Trophoblast cell (in vitro differentiated cells and primary cell): ENCODE measurements at regions not wholly inside any gene's neighbourhood (a gene's known extent, or its start where the extent isn't known, plus 50 kb on each side); places are given as distances from the start of the nearest gene placed in this dataset.

Source experiments
- DNase-seq, 2 donors: peaks; one replicate each; pipeline ENCODE4 v3.0.0-alpha.2; 2016
- H2AFZ ChIP-seq: 2 replicates; pipeline ENCODE4 v1.6.1; 2013; ENCODE audit warnings: low read length, moderate library complexity, mild to moderate bottlenecking; ENCODE audit not compliant: insufficient read depth, poor library complexity
- H2AK5ac ChIP-seq: 2 replicates; pipeline ENCODE4 v1.6.1; 2013; ENCODE audit warnings: mild to moderate bottlenecking, low read length
- H2BK120ac ChIP-seq: 2 replicates; pipeline ENCODE4 v1.6.1; 2013; ENCODE audit warnings: low read length, mild to moderate bottlenecking, moderate library complexity; ENCODE audit not compliant: insufficient read depth, poor library complexity
- H2BK12ac ChIP-seq: 2 replicates; pipeline ENCODE4 v1.6.1; 2013; ENCODE audit warnings: mild to moderate bottlenecking, low read length, moderate library complexity
- H2BK5ac ChIP-seq: 2 replicates; pipeline ENCODE4 v1.6.1; 2013; ENCODE audit warnings: low read length, low read depth, moderate library complexity, mild to moderate bottlenecking; ENCODE audit not compliant: poor library complexity
- H3K14ac ChIP-seq: 2 replicates; pipeline ENCODE4 v1.6.1; 2013; ENCODE audit warnings: mild to moderate bottlenecking, low read length
- H3K18ac ChIP-seq: 2 replicates; pipeline ENCODE4 v1.6.1; 2013; ENCODE audit warnings: mild to moderate bottlenecking, low read length
- H3K23ac ChIP-seq: 2 replicates; pipeline ENCODE4 v1.6.1; 2013; ENCODE audit warnings: low read length
- H3K27ac ChIP-seq: 2 replicates; pipeline ENCODE4 v1.5.1; 2013; ENCODE audit warnings: low read depth, mild to moderate bottlenecking, inconsistent platforms, low read length, moderate library complexity
- H3K27me3 ChIP-seq: 2 replicates; pipeline ENCODE4 v1.6.1; 2013; ENCODE audit warnings: inconsistent platforms, mild to moderate bottlenecking, low read length, moderate library complexity; ENCODE audit not compliant: insufficient read depth
- H3K36me3 ChIP-seq, 2 experiments: 1 replicate in 1 of 2; 2 replicates in 1 of 2; pipeline ENCODE4 v1.6.1; 2013; ENCODE audit warnings: low read length in 2 of 2, mild to moderate bottlenecking in 2 of 2, moderate library complexity in 1 of 2; ENCODE audit not compliant: insufficient read depth in 2 of 2, control insufficient read depth in 1 of 2
- H3K4ac ChIP-seq: 2 replicates; pipeline ENCODE4 v1.6.1; 2013; ENCODE audit warnings: low read depth, mild to moderate bottlenecking, low read length, moderate library complexity
- H3K4me1 ChIP-seq, 2 experiments: 1 replicate in 1 of 2; 2 replicates in 1 of 2; pipeline ENCODE4 v1.6.1; 2013; ENCODE audit warnings: low read length in 2 of 2, mild to moderate bottlenecking in 2 of 2, moderate library complexity in 1 of 2; ENCODE audit not compliant: insufficient read depth in 2 of 2, control insufficient read depth in 1 of 2
- H3K4me2 ChIP-seq: 2 replicates; pipeline ENCODE4 v1.6.1; 2013; ENCODE audit warnings: inconsistent platforms, mild to moderate bottlenecking, low read length, moderate library complexity
- H3K4me3 ChIP-seq: 2 replicates; pipeline ENCODE4 v1.5.1; 2013; ENCODE audit warnings: mild to moderate bottlenecking, low read depth, low read length, inconsistent platforms
- H3K79me1 ChIP-seq: one replicate; pipeline ENCODE4 v1.6.1; 2013; ENCODE audit warnings: low read length
- H3K79me2 ChIP-seq: 2 replicates; pipeline ENCODE4 v1.6.1; 2013; ENCODE audit warnings: low read length, mild to moderate bottlenecking; ENCODE audit not compliant: control insufficient read depth, insufficient read depth, poor library complexity
- H3K9ac ChIP-seq: 2 replicates; pipeline ENCODE4 v1.6.1; 2013; ENCODE audit warnings: mild to moderate bottlenecking, low read length
- H3K9me3 ChIP-seq: 2 replicates; pipeline ENCODE4 v1.6.1; 2013; ENCODE audit warnings: low read depth, mild to moderate bottlenecking, control low read depth, inconsistent platforms, low read length; ENCODE audit not compliant: insufficient read depth
- H4K12ac ChIP-seq: 2 replicates; pipeline ENCODE4 v1.6.1; 2013; ENCODE audit warnings: low read depth, mild to moderate bottlenecking, low read length, moderate library complexity
- H4K8ac ChIP-seq: 2 replicates; pipeline ENCODE4 v1.6.1; 2013; ENCODE audit warnings: low read depth, mild to moderate bottlenecking, low read length, moderate library complexity
- H4K91ac ChIP-seq: one replicate; pipeline ENCODE4 v1.6.1; 2013; ENCODE audit warnings: low read depth, mild to moderate bottlenecking, low read length, moderate library complexity
- WGBS: extraction: QIAGEN DNeasy Blood & Tissue Kit; methylation state at CpG from one replicate; pipeline ENCODE4 v1.1.7; 2013; ENCODE audit warnings: missing lambda C conversion rate; ENCODE audit not compliant: insufficient read length, insufficient coverage; ENCODE audit errors: extremely low coverage; 5-methylcytosine and 5-hydroxymethylcytosine counted together

DNA sequence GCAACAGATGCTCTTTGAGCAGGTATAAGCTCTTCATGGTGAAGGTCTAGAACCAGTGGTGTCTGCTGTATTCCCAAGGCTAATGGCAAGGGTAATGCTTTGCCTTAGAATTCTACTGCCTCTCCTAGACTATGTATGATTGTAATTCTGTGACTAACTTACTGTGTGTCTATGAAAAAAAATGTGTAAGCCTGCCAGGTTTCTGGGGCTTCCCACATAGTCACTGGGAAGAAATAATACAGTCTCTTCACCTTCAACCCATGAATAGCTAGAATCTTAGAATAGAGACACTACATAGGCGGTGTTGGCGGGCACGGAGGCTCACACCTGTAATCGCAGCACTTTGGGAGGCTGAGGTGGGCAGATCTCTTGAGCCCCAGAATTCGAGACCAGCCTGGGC, 84.1 kb downstream of the C11orf91 start:
- Histone ChIP-seq H3K9me3 (no peaks in the 10 kb centered on the region), H3K23ac (no peak overlapping the region), H3K36me3 (no peaks in the 10 kb centered on the region), H3K4me3 (no peak overlapping the region), H3K9ac (no peak overlapping the region), H3K27ac (no peak overlapping the region), H4K12ac (no peak overlapping the region), H2BK12ac (no peak overlapping the region), H4K91ac (no peak overlapping the region), H3K4ac (no peak overlapping the region), H3K27me3 (no peaks in the 10 kb centered on the region), H2BK5ac (no peak overlapping the region), H3K79me1 (peaks cover 1% of the 10 kb centered on the region), H3K4me1 (no peaks in the 10 kb centered on the region), H3K14ac (no peak overlapping the region), H2AFZ (no peak overlapping the region), H3K18ac (no peak overlapping the region), H3K79me2 (no peaks in the 10 kb centered on the region), H3K4me2 (no peak overlapping the region), H2BK120ac (no peak overlapping the region), H2AK5ac (no peak overlapping the region), H4K8ac (no peak overlapping the region)
- WGBS, result no CpG with 5 or more reads among the region's 5 CpGs
- DNase-seq, result no peak

DNA sequence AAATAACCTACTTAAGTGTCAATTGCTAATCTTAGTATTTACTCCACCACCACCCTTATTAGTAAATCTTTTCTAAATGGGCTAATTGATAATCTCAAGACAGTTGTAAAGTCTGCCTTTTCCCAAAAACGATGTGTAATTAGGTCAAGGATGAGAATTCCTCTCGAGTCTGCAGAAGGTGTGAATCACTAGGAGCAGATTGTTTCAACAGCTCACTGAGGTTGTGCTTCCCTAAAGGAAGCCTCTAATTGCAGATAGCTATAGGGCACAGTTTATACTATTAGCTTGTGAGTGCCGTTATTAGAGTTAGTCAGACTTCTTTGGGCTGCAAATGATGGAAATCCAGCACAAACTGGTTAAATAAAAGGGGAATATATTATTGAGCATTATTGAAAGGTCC, 84.9 kb downstream of the C11orf91 start:
- Histone ChIP-seq H3K23ac (no peak overlapping the region), H3K9ac (no peak overlapping the region), H4K8ac (no peak overlapping the region), H3K9me3 (no peaks in the 10 kb centered on the region), H2AFZ (no peak overlapping the region), H3K27ac (no peak overlapping the region), H3K4me1 (no peaks in the 10 kb centered on the region), H3K27me3 (no peaks in the 10 kb centered on the region), H4K91ac (no peak overlapping the region), H3K14ac (no peak overlapping the region), H2AK5ac (no peak overlapping the region), H2BK12ac (no peak overlapping the region), H3K79me2 (no peaks in the 10 kb centered on the region), H3K4me2 (no peak overlapping the region), H2BK120ac (no peak overlapping the region), H3K79me1 (peaks cover 1% of the 10 kb centered on the region), H3K4me3 (no peak overlapping the region), H3K36me3 (no peaks in the 10 kb centered on the region), H4K12ac (no peak overlapping the region), H3K18ac (no peak overlapping the region), H3K4ac (no peak overlapping the region), H2BK5ac (no peak overlapping the region)
- WGBS, result no CpG with 5 or more reads among the region's 3 CpGs
- DNase-seq, result peak in 1 of 2 donors; percentile 60

DNA sequence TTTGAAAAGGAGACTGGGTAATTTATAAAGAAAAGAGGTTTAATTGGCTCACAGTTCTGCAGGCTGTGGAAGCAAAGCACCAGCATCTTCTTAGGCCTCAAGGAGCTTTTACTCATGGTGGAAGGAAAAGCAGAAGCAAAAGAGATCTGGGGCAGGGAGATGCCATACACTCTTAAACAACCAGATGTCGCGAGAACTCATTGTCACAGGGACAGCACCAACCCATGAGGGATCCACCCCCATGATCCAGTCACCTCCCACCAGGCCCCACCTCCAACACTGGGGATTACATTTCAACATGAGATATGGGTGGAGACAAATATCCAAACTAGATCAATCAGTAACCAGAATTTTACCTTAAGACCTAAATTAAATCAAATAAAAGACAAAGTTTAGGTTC, 87.2 kb downstream of the C11orf91 start:
- Histone ChIP-seq H2BK12ac (no peak overlapping the region), H3K14ac (no peak overlapping the region), H2AK5ac (no peak overlapping the region), H3K36me3 (no peaks in the 10 kb centered on the region), H3K27me3 (no peaks in the 10 kb centered on the region), H2BK5ac (no peak overlapping the region), H4K12ac (no peak overlapping the region), H3K9ac (no peak overlapping the region), H3K4me1 (no peaks in the 10 kb centered on the region), H3K18ac (no peak overlapping the region), H3K4ac (no peak overlapping the region), H3K79me2 (no peaks in the 10 kb centered on the region), H3K79me1 (no peaks in the 10 kb centered on the region), H4K91ac (no peak overlapping the region), H3K27ac (no peak overlapping the region), H3K4me3 (no peak overlapping the region), H3K23ac (no peak overlapping the region), H3K4me2 (no peak overlapping the region), H2BK120ac (no peak overlapping the region), H2AFZ (no peak overlapping the region), H4K8ac (no peak overlapping the region), H3K9me3 (no peaks in the 10 kb centered on the region)
- no CpG with 5 or more reads among the region's 2 CpGs for WGBS
- no peak for DNase-seq

DNA sequence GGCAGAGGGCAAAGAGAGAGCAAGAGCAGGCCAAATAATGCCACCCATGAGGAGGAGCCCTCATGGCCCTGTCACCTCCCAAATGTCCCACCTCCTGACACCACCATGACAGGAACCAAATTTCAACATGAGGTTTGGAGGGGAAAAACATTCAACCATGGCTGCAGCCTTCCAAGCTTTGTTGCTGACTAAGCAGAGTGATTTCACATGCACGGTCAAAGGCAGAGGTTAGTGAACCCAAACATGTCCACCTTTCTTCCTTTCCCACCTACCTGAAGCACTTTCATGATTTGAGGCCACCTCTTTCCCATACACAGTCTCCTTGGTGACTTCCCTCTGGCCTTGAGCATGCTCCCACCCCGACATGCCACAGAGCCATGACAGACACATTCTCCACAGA, 89.7 kb downstream of the C11orf91 start:
- Histone ChIP-seq H3K79me1 (no peaks in the 10 kb centered on the region), H3K14ac (no peak overlapping the region), H3K36me3 (no peaks in the 10 kb centered on the region), H4K12ac (no peak overlapping the region), H3K9ac (no peak overlapping the region), H3K4me2 (no peak overlapping the region), H2AK5ac (no peak overlapping the region), H4K8ac (no peak overlapping the region), H3K27me3 (no peaks in the 10 kb centered on the region), H3K4me3 (no peak overlapping the region), H3K79me2 (no peaks in the 10 kb centered on the region), H2AFZ (no peak overlapping the region), H3K9me3 (no peaks in the 10 kb centered on the region), H3K27ac (no peak overlapping the region), H3K4ac (no peak overlapping the region), H4K91ac (no peak overlapping the region), H2BK12ac (no peak overlapping the region), H3K23ac (no peak overlapping the region), H2BK5ac (no peak overlapping the region), H3K18ac (no peak overlapping the region), H3K4me1 (no peaks in the 10 kb centered on the region), H2BK120ac (no peak overlapping the region)
- DNase-seq, result no peak
- no CpG with 5 or more reads among the region's 2 CpGs for WGBS

DNA sequence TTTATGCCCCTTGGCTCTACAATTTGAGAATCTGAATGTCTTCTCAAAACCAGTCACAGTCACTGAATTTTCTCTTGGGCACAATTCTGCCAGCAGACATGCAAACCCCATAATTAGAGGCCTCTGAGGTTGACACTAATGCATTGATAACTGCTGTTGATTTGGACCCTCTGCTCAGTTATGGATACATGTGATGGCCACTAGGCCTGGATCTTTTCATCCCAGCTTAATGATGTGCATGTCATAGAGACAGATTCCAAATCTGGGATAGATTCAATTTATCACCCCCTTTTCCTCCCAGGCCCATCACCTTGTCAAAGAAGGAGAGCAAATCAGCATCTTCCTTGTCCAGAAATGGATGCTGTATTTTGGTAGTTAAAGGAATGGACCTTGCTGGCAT, 92.2 kb downstream of the C11orf91 start:
- Histone ChIP-seq H4K12ac (no peak overlapping the region), H2AK5ac (no peak overlapping the region), H2BK5ac (no peak overlapping the region), H3K27me3 (no peaks in the 10 kb centered on the region), H3K4me1 (no peaks in the 10 kb centered on the region), H3K4me2 (no peak overlapping the region), H3K18ac (no peak overlapping the region), H3K79me1 (no peaks in the 10 kb centered on the region), H3K4ac (no peak overlapping the region), H3K9ac (no peak overlapping the region), H3K23ac (no peak overlapping the region), H2BK12ac (no peak overlapping the region), H3K4me3 (no peak overlapping the region), H3K14ac (no peak overlapping the region), H3K9me3 (no peaks in the 10 kb centered on the region), H3K27ac (no peak overlapping the region), H4K91ac (no peak overlapping the region), H2AFZ (no peak overlapping the region), H2BK120ac (no peak overlapping the region), H4K8ac (no peak overlapping the region), H3K79me2 (no peaks in the 10 kb centered on the region), H3K36me3 (no peaks in the 10 kb centered on the region)
- no peak for DNase-seq
